ENCODE measurements at regions not wholly inside any gene's neighbourhood (a gene's known extent, or its start where the extent isn't known, plus 50 kb on each side); places are given as distances from the start of the nearest gene placed in this dataset.

DNA sequence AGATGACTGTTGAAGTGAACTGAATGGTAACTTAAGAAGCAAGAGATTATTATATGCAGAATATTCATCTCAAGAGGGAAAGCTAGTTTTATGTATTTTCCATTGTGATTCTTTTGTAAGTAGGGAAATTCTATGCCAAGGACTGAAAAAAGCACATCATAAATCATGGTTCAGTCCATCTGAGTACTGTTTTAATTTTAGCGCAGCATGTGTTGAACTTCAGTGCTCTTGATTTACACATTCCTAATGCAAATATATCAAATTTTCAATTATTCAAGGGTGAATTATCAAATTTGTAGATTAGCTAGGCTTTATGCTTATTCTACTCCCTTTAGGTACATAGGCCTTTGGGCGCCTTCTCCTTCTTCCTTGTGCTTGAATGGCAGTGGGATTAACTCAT, 50.3 kb upstream of the TCF12 start:
- FAIRE-seq (no peak), DNase-seq (ENCODE audit: insufficient read length) (no peak)
- TF ChIP-seq POLR2A (IDR thresholded peaks at IDR 0.05; ENCODE audit: low read depth, low read length) = no peak
- no peak for TF ChIP-seq POLR2AphosphoS5 (IDR thresholded peaks at IDR 0.05; ENCODE audit: low read depth, low read length)
- no peak for TF ChIP-seq TAF1 (IDR thresholded peaks at IDR 0.05; ENCODE audit: borderline replicate concordance, low read depth, low read length)

DNA sequence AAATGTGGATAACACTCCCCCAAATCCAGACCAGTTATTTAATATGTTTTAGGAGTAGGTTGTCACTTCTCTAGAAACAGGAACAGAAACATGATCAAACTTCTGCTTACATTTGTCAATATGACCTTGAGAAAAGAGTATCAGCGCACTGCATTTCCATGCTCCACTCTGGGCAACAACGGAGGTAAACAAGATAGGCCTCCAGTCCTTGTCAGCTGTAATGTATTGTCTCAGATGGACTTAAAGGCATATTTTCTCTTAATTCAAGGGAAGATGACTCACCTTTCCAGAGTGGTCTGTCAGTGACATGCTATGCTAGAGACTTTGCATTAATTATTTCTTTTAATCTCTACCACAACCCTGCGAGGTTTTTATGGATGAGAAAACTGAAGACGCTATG, 51.6 kb upstream of the TCF12 start:
- DNase-seq (ENCODE audit: insufficient read length) (no peak), FAIRE-seq (no peak)
- TF ChIP-seq POLR2AphosphoS5 (IDR thresholded peaks at IDR 0.05; ENCODE audit: low read depth, low read length) (no peak), POLR2A (IDR thresholded peaks at IDR 0.05; ENCODE audit: low read depth, low read length) (no peak), TAF1 (IDR thresholded peaks at IDR 0.05; ENCODE audit: borderline replicate concordance, low read depth, low read length) (no peak)

DNA sequence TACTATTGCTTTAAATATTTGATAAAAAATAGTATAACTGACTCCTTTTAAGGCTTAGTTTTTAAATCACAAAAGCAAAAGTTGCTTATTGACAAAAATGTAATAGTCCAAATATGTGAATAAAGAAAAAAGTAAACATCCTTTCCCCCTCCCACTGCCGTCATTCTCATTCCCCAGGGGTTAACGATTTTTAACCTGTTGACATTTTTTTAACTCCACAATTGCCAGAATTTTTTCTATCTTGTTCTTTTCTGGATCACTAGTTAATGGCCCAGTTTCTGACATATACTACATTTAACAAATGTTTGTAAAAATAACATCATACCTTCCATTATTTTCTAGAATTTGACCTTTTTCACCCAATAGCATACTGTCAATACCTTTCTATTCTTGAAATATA, 60.6 kb upstream of the TCF12 start:
- TF ChIP-seq TAF1 (IDR thresholded peaks at IDR 0.05; ENCODE audit: borderline replicate concordance, low read depth, low read length) (no peak), POLR2AphosphoS5 (IDR thresholded peaks at IDR 0.05; ENCODE audit: low read depth, low read length) (no peak), POLR2A (IDR thresholded peaks at IDR 0.05; ENCODE audit: low read depth, low read length) (no peak)
- DNase-seq (ENCODE audit: insufficient read length) = no peak
- FAIRE-seq = no peak

DNA sequence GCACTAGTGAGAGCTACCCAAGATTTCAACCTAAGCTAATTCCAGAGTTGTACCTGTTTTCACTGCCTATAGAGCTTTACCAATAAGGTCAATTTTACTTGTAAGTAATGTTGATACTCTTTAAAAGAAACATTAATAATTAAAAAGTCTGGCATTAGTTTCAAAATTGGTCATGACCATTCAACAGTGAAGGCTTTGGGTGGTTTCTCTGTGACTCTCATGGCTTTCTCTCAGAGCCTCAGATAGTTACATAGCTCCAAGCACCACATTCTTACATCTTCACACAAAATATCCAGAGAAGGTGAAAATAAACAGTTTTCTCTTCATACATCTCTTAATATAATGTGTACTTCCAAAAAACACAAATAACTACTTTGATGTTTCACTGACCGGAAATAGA, 61.5 kb upstream of the TCF12 start:
- TF ChIP-seq POLR2A (IDR thresholded peaks at IDR 0.05; ENCODE audit: low read depth, low read length) (no peak), POLR2AphosphoS5 (IDR thresholded peaks at IDR 0.05; ENCODE audit: low read depth, low read length) (no peak), TAF1 (IDR thresholded peaks at IDR 0.05; ENCODE audit: borderline replicate concordance, low read depth, low read length) (no peak)
- FAIRE-seq = no peak

DNA sequence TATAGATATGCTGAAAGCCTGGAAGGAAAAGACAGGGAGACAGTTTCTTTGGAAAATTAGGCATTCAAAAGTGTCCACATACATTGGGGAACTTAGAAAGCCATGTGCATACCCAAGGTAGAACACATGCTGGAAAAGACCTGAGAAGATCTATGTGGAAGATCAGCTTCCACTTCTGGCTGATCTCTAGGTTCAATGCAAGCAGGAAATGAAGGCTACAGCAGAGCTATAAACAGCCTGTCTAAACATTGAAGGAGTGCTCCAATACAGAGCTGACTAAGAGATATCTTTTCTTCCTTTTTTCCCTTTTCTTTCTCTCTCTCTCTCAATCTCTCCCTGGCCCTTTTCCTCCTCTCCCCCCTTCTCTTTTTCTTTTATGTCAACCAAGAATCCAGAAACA, 73.6 kb upstream of the TCF12 start:
- DNase-seq (ENCODE audit: insufficient read length) = no peak
- no peak for FAIRE-seq
- no peak for TF ChIP-seq POLR2AphosphoS5 (IDR thresholded peaks at IDR 0.05; ENCODE audit: low read depth, low read length)
- no peak for TF ChIP-seq POLR2A (IDR thresholded peaks at IDR 0.05; ENCODE audit: low read depth, low read length)
- no peak for TF ChIP-seq TAF1 (IDR thresholded peaks at IDR 0.05; ENCODE audit: borderline replicate concordance, low read depth, low read length)

More for the DNA sequence above, 61.5 kb upstream of the TCF12 start:
- no peak for DNase-seq (ENCODE audit: insufficient read length)

DNA sequence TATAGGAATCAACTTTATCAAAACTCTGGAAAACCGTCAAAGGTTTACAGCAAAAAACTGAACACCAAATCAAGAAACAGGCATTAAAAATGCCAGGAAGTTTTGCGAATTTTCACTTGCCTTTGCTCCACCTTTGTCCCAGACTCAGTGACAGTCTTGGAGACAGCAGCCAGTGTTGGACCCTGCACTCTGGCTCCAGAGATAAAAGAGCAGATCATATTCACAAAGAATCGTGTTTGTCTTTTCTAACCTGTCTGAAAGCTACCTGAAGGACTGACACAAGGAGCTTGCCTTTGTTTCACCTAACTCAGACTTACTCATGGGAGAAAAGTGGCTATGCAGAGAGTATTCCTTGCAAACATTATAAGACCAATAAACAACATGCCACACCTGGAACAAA, 74.0 kb upstream of the TCF12 start:
- TF ChIP-seq TAF1 (IDR thresholded peaks at IDR 0.05; ENCODE audit: borderline replicate concordance, low read depth, low read length) (no peak), POLR2A (IDR thresholded peaks at IDR 0.05; ENCODE audit: low read depth, low read length) (no peak), POLR2AphosphoS5 (IDR thresholded peaks at IDR 0.05; ENCODE audit: low read depth, low read length) (no peak)

DNA sequence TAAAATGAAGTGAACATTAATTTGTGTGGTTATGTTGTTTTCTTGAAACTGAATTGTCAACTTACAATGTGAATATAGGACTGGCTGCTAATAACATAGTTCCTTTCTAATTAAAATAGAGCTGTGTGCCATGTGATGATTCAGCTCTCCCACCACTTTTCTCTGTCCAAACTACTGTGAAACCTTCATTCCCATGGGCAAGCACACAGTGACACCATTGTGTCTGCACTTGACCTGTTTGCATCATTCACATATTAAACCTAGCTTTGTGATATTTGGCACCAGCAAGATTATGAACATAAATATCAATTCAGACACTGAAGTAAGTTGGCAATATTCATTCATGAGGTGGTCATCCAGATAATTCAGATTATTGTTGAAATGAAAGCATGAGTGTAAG, 78.8 kb upstream of the TCF12 start:
- DNase-seq (ENCODE audit: insufficient read length) (no peak), FAIRE-seq (no peak)
- no peak for TF ChIP-seq POLR2AphosphoS5 (IDR thresholded peaks at IDR 0.05; ENCODE audit: low read depth, low read length)
- no peak for TF ChIP-seq POLR2A (IDR thresholded peaks at IDR 0.05; ENCODE audit: low read depth, low read length)
- no peak for TF ChIP-seq TAF1 (IDR thresholded peaks at IDR 0.05; ENCODE audit: borderline replicate concordance, low read depth, low read length)

More for the DNA sequence above, 74.0 kb upstream of the TCF12 start:
- FAIRE-seq = no peak
- no peak for DNase-seq (ENCODE audit: insufficient read length)

DNA sequence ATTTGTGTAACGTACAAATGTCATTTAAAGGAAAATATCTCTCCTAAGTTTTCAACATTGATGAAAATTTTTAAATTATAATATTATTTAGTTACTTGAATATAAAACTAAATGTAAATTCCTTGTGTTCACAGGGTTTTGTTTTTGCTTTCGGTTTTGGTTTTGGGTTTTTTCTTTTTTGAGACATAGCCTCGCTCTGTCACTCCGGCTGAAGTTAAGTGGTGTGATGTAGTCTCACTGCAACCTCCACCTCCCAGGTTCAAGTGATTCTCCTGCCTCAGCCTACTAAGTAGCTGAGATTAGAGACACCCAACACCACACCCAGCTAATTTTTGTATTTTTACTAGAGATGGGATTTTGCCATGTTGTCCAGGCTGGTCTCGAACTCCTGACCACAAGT, 79.3 kb upstream of the TCF12 start:
- TF ChIP-seq TAF1 (IDR thresholded peaks at IDR 0.05; ENCODE audit: borderline replicate concordance, low read depth, low read length) (no peak), POLR2A (IDR thresholded peaks at IDR 0.05; ENCODE audit: low read depth, low read length) (no peak), POLR2AphosphoS5 (IDR thresholded peaks at IDR 0.05; ENCODE audit: low read depth, low read length) (no peak)
- DNase-seq (ENCODE audit: insufficient read length) (no peak), FAIRE-seq (no peak)

DNA sequence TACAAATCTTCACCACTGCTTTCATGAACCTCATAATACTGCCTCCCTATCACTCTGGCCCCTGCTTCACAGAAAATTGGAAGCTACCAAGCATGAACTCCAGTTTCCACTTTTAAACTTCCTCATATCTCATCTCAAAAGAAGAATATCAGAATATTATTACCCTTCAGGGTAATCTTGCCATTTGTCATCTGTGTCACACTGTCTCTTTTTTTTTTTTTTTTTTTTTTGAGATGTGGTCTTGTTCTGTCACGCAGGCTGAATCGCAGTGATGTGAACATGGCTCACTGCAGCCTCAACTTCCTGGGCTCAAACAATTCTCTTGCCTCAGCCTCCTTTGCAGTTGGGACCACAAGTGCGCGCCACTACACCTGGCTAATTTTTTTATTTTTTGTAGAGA, 80.4 kb upstream of the TCF12 start:
- FAIRE-seq (no peak), DNase-seq (ENCODE audit: insufficient read length) (no peak)
- TF ChIP-seq TAF1 (IDR thresholded peaks at IDR 0.05; ENCODE audit: borderline replicate concordance, low read depth, low read length) (no peak), POLR2AphosphoS5 (IDR thresholded peaks at IDR 0.05; ENCODE audit: low read depth, low read length) (no peak), POLR2A (IDR thresholded peaks at IDR 0.05; ENCODE audit: low read depth, low read length) (no peak)

DNA sequence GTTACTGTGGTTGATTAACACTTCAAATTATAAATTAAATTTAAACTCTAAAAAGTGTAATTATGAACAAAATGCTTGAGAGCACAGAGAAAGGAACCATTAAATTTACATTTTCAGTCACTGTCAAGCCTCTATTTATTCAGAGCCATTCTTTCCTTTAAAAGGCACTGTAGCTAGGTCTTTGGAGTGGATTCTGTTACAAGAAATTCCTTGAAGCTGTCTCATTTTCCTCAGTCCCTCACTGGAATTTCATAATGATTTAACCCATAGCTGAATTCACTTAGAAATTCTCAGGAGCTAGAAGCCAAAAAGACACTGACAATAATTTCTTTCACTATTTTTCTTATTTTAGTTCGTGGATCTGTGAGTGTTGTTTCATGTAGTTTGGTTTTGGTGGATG, 81.2 kb upstream of the TCF12 start:
- DNase-seq (ENCODE audit: insufficient read length) = no peak
- no peak for TF ChIP-seq TAF1 (IDR thresholded peaks at IDR 0.05; ENCODE audit: borderline replicate concordance, low read depth, low read length)
- TF ChIP-seq POLR2A (IDR thresholded peaks at IDR 0.05; ENCODE audit: low read depth, low read length) = no peak
- TF ChIP-seq POLR2AphosphoS5 (IDR thresholded peaks at IDR 0.05; ENCODE audit: low read depth, low read length) = no peak
- FAIRE-seq = no peak

DNA sequence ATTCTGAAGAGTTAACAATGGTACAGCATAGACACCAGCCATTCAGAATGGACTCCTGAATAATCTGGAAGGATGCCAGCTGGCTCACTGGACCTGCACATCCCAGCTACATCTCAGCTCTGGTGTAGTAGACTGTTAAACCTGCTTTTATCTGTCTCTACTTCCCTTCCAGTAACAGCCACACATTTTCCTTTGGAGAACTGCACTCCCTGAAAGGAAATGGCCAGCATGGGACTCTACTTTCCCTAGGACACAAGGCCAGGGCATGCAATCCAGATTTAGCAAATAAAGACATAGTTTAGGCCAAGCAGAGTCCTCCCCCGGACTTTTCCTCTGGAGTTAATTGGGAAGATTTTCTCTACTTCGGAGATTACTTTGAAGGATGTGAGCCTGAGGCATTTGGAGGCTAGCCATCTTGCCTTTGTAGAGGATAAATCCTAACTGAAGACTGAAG, 82.7 kb upstream of the TCF12 start:
- DNase-seq (ENCODE audit: insufficient read length) (no peak), FAIRE-seq (no peak)
- no peak for TF ChIP-seq POLR2A (IDR thresholded peaks at IDR 0.05; ENCODE audit: low read depth, low read length)
- no peak for TF ChIP-seq TAF1 (IDR thresholded peaks at IDR 0.05; ENCODE audit: borderline replicate concordance, low read depth, low read length)
- TF ChIP-seq POLR2AphosphoS5 (IDR thresholded peaks at IDR 0.05; ENCODE audit: low read depth, low read length) = no peak

DNA sequence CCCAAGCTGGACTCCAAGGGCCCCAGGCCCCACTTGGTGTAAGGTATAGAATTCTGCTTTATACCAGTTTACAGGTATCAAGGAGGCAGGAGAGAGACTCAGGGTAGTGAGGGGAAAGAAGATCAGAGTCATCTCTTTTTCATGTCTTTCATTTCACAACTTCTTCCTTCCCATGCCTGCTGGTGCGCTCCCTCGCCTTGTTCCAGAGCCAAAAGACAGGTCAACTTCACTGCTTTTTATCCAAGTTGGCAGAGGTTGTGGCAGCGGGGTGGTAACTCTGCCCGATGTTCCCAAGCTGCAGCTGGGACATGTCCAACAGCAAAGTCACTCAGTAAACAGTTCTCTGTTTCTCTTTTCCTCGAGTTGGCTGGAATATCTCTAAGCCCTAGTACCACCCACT, 86.3 kb upstream of the TCF12 start:
- FAIRE-seq = no peak
- no peak for TF ChIP-seq POLR2A (IDR thresholded peaks at IDR 0.05; ENCODE audit: low read depth, low read length)
- TF ChIP-seq TAF1 (IDR thresholded peaks at IDR 0.05; ENCODE audit: borderline replicate concordance, low read depth, low read length) = no peak
- no peak for TF ChIP-seq POLR2AphosphoS5 (IDR thresholded peaks at IDR 0.05; ENCODE audit: low read depth, low read length)
- no peak for DNase-seq (ENCODE audit: insufficient read length)
